ENCODE measurements at regions not wholly inside any gene's neighbourhood (a gene's known extent, or its start where the extent isn't known, plus 50 kb on each side); places are given as distances from the start of the nearest gene placed in this dataset.

DNA sequence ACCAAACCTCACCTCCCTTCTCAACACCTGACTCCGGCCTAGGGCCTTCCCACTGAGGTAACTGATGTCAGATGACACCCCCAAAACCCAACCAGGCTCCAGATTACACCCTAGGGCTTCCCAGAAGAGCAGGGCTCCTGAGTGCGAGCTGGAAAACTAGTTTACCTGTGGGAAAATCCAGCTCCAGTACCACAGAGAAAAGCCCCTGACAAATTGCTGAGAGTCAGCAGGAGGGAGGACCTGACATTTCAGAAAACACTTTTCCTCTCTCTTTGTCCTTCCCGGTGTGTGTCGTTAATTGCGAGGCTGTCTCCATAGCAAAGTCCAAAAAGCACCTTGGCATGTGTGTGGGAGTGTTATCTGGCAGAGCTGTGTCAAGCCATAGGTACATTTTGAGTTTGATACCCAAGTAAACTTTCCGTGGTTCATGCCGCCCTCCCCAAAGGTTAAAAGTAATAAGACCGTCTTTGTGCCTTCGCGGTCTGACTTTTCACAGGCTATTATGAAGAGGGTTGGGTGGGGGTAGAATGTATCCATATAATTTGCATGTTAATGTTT is 79.8 kb upstream of the FNDC3B start:
- DNase-seq (ENCODE audit: low read depth, low spot score), result no peak
- FAIRE-seq, result no peak
- H3K36me3 ChIP-seq (ENCODE audit: control insufficient read depth in 2 of 2, extremely low read depth in 1 of 2, insufficient read depth in 2 of 2, low read length in 2 of 2), result no peaks in the 10 kb centered on the region
- no peak overlapping the region for H3K4me3 ChIP-seq (ENCODE audit: control insufficient read depth in 2 of 3, extremely low read depth in 1 of 3, insufficient read depth in 2 of 3, low read depth in 1 of 3, low read length in 3 of 3)
- H3K27me3 ChIP-seq (ENCODE audit: control insufficient read depth, extremely low read depth, insufficient read depth, low read length), result no peaks in the 10 kb centered on the region
- peaks cover 15% of the 10 kb centered on the region for H3K4me1 ChIP-seq (ENCODE audit: control insufficient read depth, extremely low read depth, insufficient read depth, low read length)
- H3K79me2 ChIP-seq (ENCODE audit: control insufficient read depth, insufficient read depth, low read length), result no peaks in the 10 kb centered on the region
- H2AFZ ChIP-seq (ENCODE audit: control insufficient read depth, low read length), result no peak overlapping the region
- no peaks in the 10 kb centered on the region for H3K9me1 ChIP-seq (ENCODE audit: control insufficient read depth, extremely low read depth, insufficient read depth, low read length)
- H3K9me3 ChIP-seq (ENCODE audit: control insufficient read depth, low read depth, low read length), result no peaks in the 10 kb centered on the region
- dilution Hi-C loops (cut with MboI; ENCODE audit: extremely low pct_ligation_motif_present, low sequenced_read_pairs), result no loop called here
- no peak overlapping the region for H3K27ac ChIP-seq (ENCODE audit: control insufficient read depth, insufficient read depth, low read length)
- no peaks in the 10 kb centered on the region for H4K20me1 ChIP-seq (ENCODE audit: control insufficient read depth, extremely low read depth, insufficient read depth, low read length)
- no peak overlapping the region for H3K4me2 ChIP-seq (ENCODE audit: control insufficient read depth, extremely low read depth, insufficient read depth, low read depth, low read length)
- TF ChIP-seq, protein P1, sequence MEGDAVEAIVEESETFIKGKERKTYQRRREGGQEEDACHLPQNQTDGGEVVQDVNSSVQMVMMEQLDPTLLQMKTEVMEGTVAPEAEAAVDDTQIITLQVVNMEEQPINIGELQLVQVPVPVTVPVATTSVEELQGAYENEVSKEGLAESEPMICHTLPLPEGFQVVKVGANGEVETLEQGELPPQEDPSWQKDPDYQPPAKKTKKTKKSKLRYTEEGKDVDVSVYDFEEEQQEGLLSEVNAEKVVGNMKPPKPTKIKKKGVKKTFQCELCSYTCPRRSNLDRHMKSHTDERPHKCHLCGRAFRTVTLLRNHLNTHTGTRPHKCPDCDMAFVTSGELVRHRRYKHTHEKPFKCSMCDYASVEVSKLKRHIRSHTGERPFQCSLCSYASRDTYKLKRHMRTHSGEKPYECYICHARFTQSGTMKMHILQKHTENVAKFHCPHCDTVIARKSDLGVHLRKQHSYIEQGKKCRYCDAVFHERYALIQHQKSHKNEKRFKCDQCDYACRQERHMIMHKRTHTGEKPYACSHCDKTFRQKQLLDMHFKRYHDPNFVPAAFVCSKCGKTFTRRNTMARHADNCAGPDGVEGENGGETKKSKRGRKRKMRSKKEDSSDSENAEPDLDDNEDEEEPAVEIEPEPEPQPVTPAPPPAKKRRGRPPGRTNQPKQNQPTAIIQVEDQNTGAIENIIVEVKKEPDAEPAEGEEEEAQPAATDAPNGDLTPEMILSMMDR (optimal IDR thresholded peaks at IDR 0.05 in 1 of 3, IDR thresholded peaks at IDR 0.05 in 1 of 3, conservative IDR thresholded peaks at IDR 0.05 in 1 of 3; ENCODE audit: extremely low read depth in 1 of 3, insufficient read depth in 2 of 3, low read length in 3 of 3), result no peak
- no peak for TF ChIP-seq EZH2 (IDR thresholded peaks at IDR 0.05; ENCODE audit: low read length)
- no peak overlapping the region for H3K9ac ChIP-seq (ENCODE audit: control insufficient read depth, extremely low read depth, insufficient read depth, low read length)

DNA sequence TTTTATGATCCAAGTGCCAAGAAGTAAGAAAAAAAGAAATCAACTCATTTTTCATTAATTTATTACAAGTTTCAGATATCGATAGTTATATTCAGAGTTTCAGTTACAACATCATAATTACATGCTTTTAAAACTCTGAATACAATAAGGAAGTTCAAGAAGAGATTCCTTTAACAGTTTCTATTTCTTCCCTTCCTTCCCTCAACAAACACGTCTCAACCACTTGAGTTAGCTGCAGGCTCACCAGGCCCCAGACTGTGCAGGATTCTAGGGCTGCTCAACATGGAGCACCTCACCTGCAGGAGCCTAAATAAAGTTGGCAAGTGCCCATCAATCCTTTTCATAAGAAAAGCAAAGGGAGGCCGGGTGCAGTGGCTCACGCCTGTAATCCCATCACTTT is 79.2 kb upstream of the FNDC3B start:
- no peaks in the 10 kb centered on the region for H4K20me1 ChIP-seq (ENCODE audit: control insufficient read depth, extremely low read depth, insufficient read depth, low read length)
- no peak overlapping the region for H2AFZ ChIP-seq (ENCODE audit: control insufficient read depth, low read length)
- H3K4me1 ChIP-seq (ENCODE audit: control insufficient read depth, extremely low read depth, insufficient read depth, low read length), result peaks cover 15% of the 10 kb centered on the region
- no peaks in the 10 kb centered on the region for H3K36me3 ChIP-seq (ENCODE audit: control insufficient read depth in 2 of 2, extremely low read depth in 1 of 2, insufficient read depth in 2 of 2, low read length in 2 of 2)
- H3K9me1 ChIP-seq (ENCODE audit: control insufficient read depth, extremely low read depth, insufficient read depth, low read length), result no peaks in the 10 kb centered on the region
- no peaks in the 10 kb centered on the region for H3K27me3 ChIP-seq (ENCODE audit: control insufficient read depth, extremely low read depth, insufficient read depth, low read length)
- FAIRE-seq (no peak), DNase-seq (ENCODE audit: low read depth, low spot score) (no peak)
- H3K9ac ChIP-seq (ENCODE audit: control insufficient read depth, extremely low read depth, insufficient read depth, low read length), result no peak overlapping the region
- H3K27ac ChIP-seq (ENCODE audit: control insufficient read depth, insufficient read depth, low read length), result no peak overlapping the region
- no peak overlapping the region for H3K4me3 ChIP-seq (ENCODE audit: control insufficient read depth in 2 of 3, extremely low read depth in 1 of 3, insufficient read depth in 2 of 3, low read depth in 1 of 3, low read length in 3 of 3)
- H3K9me3 ChIP-seq (ENCODE audit: control insufficient read depth, low read depth, low read length), result no peaks in the 10 kb centered on the region
- dilution Hi-C loops (cut with MboI; ENCODE audit: extremely low pct_ligation_motif_present, low sequenced_read_pairs), result no loop called here
- H3K4me2 ChIP-seq (ENCODE audit: control insufficient read depth, extremely low read depth, insufficient read depth, low read depth, low read length), result no peak overlapping the region
- TF ChIP-seq EZH2 (IDR thresholded peaks at IDR 0.05; ENCODE audit: low read length), result no peak
- TF ChIP-seq, protein P1 (optimal IDR thresholded peaks at IDR 0.05 in 1 of 3, IDR thresholded peaks at IDR 0.05 in 1 of 3, conservative IDR thresholded peaks at IDR 0.05 in 1 of 3; ENCODE audit: extremely low read depth in 1 of 3, insufficient read depth in 2 of 3, low read length in 3 of 3), result no peak
- no peaks in the 10 kb centered on the region for H3K79me2 ChIP-seq (ENCODE audit: control insufficient read depth, insufficient read depth, low read length)

Data from keratinocyte (primary cell).